NCI-H510A (cell line): ENCODE measurements at regions not wholly inside any gene's neighbourhood (a gene's known extent, or its start where the extent isn't known, plus 50 kb on each side); places are given as distances from the start of the nearest gene placed in this dataset.

ENCODE experiments used
- DNase-seq: peaks from one replicate; lab custom pipeline; 2025; lab: John Stamatoyannopoulos, UW

DNA sequence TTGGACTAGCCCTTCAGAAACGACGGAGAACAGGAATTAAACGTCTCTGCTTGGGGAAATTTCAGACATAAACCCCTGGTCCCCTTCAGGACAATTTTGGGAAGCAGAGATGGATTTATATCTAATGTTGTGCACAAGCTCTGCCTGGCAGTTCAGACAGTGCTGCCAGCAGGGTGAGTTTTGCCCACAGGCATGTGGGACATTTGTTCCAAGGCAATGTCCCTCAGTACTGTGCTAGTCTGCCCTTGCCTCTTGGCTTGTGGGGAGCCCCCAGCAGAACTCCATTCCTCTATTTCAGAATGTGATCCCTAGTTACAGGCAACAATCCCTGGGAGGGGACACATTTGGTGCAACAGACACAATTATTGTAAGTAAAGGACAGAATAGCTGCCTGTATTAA lies 76.5 kb upstream of the GPR12 start:
- DNase-seq: no peak

DNA sequence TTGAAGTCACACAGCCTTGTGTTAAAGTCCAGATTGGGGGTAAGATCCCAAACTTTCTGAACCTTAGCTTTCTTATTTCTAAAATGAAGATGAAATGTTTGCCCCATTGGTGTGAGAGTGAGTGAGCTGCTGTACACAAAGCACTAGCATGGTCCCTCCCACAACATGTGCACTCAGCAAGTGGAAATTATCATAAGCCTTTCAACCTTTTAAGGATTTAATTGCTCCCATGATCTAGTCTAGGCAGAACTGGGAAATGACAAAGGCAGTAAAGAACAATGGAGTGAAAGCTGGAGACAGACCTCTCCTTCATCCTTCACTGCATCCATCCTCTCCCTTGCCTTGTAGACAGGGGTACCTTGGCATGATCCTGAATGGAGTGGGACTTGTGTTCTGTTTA lies 76.0 kb upstream of the GPR12 start:
- no peak for DNase-seq

DNA sequence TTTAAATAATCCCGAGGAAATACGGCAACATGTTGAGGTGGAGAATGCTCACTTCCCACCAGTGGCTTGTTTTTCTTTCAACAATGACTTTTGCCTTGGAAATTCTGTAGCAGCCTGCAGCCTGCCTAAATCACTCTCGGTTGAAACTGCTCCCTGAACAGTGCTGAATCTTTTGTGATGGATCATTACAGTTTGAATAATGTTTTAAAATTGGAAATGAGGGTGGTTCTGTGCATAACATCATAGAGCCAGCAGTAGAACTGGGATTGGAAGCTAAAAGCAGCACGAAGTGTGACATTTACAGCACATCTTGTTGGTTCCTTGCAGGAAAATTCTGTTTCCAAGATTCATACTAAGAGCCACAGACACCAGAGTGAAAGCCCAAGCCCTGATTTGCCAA lies 74.1 kb upstream of the GPR12 start:
- no peak for DNase-seq

DNA sequence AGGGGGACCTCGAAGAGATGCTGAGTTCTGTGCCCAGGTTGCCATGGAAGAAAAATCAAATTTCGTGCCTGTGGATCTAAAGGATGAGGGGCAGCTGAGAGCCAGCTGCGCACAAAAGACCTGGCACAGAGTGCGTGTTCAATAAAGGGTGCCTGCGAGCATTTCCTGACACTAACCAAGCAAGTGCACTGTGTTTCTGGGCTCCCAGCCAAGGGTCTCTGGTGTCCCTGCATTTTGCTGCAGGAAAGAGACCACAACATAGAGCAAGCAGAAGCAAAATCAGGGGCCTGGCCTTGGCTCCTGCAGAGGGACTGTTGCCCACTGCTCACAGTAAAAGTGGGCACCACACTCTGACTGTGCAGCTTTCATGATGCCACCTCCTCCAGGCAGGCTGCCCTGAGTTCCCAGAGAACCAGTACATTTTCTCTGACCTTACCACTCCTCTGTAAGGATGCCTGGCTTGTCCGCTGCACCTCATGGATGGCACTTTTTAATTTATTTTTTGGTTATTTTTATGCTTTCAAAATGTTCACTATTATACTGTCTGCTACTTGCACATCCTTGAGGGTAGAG lies 70.8 kb upstream of the GPR12 start:
- DNase-seq: no peak

DNA sequence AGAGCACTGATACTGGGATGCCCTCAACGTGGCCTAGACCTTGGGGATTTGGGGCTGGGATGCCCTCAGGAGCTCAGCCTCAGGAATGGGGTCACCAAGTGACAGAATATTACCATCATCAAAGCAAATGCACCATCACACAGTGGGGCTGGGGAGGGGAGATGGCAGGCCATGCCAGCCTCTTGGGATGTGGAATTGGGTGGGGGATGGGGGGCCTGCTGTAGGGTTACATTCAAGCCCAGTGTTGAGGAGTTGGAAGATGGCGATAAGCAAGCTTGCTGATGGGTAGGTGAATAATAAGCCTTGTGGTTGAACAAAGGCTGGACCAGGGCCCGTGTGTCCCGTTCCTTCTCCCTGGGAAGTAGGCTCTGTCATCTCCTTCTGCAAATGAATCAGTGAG lies 69.1 kb upstream of the GPR12 start:
- DNase-seq: no peak

DNA sequence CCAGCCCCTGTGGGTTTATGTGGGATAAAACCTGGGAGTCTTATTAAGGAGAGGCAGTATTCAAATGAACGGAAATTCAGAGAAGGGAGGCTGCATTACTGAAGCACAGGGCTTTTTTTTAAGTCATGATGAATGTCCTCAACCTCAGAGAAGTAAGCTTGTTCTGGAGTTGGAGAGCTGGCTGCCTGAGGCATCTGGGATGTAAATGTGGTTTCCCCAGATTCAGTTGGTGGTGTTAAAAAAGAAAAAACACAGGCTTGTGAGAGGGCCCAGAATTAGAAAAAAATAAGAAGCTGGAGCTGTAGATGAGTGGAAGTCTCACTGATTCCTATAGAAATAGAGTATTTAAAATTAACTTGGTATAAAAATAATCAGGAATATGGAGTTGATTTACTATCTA lies 64.0 kb upstream of the GPR12 start:
- DNase-seq: no peak

DNA sequence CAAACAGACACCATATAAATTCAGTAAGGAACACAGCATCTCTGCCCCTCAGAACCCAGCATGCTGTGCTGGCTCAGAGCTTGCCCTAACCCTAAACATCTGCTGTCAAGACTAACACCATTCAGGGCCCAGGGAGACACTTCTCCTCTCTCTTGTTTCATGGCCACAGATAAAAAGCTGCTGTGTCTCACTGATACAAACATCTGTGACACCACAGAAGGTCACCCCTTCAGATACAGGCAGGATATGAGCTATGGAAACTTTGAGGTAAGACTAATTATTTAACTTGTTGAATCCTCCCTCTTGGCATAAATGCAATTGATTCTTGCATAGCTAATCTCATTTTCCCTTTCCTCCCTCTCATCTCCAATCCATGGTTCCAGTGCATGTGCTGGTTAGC lies 61.6 kb upstream of the GPR12 start:
- no peak for DNase-seq

DNA sequence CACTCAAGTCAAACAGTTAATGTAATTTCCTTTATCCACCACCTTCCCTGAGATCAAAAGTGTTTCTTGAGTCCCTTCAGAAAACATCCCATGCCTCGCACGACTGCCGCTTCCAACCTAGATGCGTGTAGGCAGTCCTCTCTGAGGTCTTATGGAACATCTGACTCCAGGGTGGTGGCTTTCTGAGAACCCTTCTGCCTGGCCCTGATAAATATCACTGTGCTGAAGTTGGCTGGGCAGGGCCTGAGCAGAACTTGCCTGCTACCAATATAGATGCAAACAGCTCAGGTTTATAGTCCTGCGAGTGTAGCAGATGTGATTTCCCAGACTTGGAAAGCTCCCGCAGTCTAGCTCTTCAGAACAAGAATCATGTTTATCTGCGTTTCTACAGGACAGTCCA lies 61.1 kb upstream of the GPR12 start:
- DNase-seq: no peak

DNA sequence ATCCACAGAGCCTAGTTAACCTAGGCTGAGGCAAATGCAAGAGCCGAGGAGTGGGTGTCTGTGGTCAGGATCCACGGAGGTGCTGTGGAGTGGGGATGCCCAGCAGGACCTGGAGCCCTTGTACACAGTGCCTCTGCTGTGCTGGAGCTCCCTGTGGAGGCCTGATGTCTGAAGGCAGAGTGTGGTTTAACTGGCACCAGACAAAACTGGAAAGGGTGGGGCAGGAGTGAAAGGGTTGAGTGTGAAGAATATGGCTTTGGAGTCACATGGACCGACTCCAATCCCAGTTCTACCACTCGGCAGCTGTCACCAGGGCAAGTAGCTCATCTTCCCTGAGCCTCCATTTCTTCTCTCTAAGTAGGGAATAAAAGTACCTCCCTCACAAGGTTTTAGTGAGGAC lies 60.3 kb upstream of the GPR12 start:
- no peak for DNase-seq

DNA sequence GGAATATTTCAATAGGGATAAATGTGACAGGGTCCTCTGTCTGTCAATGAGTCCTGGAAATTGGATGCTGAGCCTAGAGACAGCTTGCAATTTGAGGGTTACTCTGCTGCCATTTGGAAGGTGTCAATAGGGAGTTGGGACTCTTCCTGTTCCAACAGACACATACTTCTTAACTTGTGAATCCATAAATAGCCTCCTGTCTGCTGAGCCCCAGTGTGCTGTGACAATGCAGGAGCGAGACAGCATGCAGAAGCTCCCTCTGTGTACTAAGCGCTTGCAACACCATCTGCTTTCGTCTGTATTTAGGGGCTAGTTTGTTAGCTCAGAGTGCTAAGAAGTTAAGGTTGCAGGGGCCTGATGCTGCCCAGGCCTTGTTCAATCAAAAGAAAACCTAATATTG lies 58.5 kb upstream of the GPR12 start:
- DNase-seq: no peak

DNA sequence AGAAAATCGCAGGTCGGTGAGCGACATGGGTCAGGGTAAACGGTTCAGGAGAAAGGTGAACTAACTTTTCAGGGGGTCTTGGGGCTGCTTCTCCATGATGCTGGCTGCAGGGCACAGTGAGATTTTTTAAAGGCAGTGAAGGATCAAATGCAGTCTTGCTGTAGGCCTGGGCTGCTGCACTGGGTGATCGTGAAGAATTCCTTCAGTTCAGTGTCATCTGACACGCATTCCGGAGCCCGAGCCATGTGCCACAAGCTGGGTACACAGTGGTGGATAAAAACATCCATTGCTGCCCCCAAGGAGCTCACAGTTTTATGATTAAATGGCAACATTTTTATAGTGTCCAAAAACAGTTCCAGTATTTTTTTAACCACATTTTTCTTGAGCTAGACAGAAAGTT lies 56.3 kb upstream of the GPR12 start:
- no peak for DNase-seq

DNA sequence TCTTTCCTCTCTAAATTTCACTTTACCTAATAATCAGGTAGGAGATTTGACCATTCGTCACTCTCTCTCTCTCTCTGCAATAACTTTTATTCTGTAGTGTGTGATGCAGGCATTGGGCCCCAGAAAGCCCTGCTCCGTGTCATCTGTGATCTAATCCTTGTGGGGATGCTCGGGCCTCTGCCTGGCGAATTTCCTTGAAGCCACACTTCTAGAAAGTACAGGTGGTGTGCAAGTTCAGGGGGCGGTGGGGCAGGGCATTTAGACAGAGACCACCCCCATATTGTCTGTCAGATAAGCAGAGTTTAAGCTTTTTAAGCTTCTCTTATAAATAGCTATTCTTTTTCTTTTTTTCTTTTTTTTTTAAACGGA lies 53.4 kb upstream of the GPR12 start:
- DNase-seq: no peak

DNA sequence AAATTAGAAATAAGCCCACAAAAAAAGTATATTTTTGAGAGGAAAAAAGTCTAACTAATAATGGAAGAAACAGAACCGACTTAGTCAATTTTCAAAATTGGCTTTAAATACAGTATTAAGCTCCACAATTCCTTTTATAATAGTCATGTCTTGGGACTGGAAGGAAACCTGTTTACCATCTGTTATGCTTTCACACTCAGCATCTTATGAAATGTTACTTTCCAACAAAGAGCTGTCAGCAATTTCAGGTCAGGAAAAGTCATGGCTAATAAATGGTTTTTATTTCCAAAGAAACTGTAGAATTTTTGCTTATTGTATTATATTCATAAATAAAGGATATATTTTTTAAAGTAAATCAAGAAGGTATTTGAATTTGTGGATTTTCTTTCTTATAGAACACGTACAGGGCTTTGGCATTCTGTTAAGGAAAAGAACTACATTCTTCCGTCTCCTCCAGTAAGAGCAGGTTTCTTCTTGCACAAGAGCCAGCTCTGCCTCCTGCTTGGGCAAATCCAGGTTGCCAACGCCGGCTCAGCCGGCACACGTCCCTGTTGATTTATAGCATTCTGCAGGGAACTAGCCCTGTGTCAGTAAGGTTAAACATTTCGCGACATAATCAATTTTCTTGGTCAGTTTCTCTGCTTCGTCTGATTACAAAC lies 52.9 kb upstream of the GPR12 start:
- DNase-seq: no peak

DNA sequence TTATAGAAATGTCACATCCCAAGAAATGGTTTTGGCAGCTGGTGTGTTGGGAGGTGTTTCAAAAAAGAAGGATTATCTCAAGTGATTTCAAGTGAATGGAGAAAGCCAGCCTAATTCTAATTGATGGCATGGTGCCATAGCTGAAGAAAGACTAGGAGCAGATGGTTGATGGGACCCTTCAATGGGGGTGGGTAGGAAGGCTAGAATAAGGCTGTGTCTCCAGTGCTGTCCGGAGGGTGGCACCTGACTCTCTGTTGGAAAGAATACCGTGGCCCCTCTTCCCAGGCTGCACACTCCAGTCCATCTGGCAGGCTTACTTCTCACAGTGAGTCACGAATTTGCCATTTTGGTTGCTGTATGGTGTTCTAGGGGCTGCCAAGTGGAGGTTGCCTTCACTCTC lies 51.0 kb upstream of the GPR12 start:
- no peak for DNase-seq
